RWPE1 (cell line): ENCODE measurements at regions not wholly inside any gene's neighbourhood (a gene's known extent, or its start where the extent isn't known, plus 50 kb on each side); places are given as distances from the start of the nearest gene placed in this dataset.

Experiments
- CTCF ChIA-PET: fragments of 350-600 bp; sonication (Branson Sonifier 250); formaldehyde crosslinking; extraction: SDS; loops from one replicate; lab custom pipeline; 2021; lab: Yijun Ruan, JAX
- POLR2A ChIA-PET: fragments of 400-600 bp; formaldehyde crosslinking; extraction: SDS; loops from one replicate; lab custom pipeline; 2020; ENCODE audit warnings: antibody characterized with exemption; ENCODE audit not compliant: low non-redundant PET; lab: Yijun Ruan, JAX
- DNase-seq: peaks from one replicate; pipeline ENCODE4 v3.0.0; 2012; ENCODE audit warnings: low spot score
- H3K27ac ChIP-seq: fragments of 450-650 bp; 2 replicates; pipeline ENCODE4 v1.5.1; 2017
- TF ChIP-seq, protein P1 (sequence below): fragments of 450-650 bp; conservative IDR thresholded peaks from 2 replicates; pipeline ENCODE4 v1.5.1; 2017; ENCODE audit warnings: low read depth, mild to moderate bottlenecking

DNA sequence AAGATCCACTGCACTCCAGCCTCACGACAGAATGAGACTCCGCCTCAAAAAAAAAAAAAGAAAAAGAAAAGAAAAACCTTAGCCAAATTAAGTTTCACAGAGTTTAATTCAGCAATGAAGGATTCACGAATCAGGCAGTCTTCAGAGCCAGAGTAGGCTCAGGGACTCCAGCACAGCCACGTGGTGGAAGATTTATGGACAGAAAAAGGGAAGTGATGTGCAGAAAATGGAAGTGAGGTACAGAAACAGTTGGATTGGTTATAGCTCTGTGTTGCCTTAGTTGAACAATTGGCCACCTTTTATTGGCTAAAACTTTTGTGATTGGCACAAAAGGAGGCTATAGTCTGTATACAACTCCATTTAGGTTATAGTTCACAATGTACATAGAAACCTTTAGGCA lies 256.6 kb downstream of the HS3ST3B1 start:
- no peak overlapping the region for H3K27ac ChIP-seq
- TF ChIP-seq, protein P1, sequence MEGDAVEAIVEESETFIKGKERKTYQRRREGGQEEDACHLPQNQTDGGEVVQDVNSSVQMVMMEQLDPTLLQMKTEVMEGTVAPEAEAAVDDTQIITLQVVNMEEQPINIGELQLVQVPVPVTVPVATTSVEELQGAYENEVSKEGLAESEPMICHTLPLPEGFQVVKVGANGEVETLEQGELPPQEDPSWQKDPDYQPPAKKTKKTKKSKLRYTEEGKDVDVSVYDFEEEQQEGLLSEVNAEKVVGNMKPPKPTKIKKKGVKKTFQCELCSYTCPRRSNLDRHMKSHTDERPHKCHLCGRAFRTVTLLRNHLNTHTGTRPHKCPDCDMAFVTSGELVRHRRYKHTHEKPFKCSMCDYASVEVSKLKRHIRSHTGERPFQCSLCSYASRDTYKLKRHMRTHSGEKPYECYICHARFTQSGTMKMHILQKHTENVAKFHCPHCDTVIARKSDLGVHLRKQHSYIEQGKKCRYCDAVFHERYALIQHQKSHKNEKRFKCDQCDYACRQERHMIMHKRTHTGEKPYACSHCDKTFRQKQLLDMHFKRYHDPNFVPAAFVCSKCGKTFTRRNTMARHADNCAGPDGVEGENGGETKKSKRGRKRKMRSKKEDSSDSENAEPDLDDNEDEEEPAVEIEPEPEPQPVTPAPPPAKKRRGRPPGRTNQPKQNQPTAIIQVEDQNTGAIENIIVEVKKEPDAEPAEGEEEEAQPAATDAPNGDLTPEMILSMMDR, result no peak
- no peak for DNase-seq
- CTCF ChIA-PET, result no interaction called here
- POLR2A ChIA-PET, result no interaction called here

DNA sequence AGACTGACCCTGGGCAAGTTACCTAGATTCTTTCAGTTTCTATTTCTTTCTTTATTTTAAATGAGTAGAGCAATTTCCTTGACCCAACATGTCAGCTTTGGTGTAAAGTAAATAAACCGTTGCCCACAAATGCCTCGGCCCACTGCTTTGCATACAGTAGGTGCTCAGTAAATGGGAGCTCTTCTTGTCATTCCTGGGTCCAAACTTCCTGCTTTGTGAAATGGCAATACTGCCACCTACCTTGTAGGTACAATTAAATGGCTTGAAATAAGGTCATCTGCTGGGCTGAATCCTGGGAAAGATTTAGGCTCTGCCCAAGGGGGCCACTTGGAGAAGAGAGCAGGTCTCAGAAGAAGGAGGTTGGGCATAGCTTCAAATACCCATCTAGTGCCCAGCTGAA lies 253.0 kb downstream of the HS3ST3B1 start:
- CTCF ChIA-PET, result no interaction called here
- DNase-seq, result no peak
- no peak overlapping the region for H3K27ac ChIP-seq
- TF ChIP-seq, protein P1, result no peak
- POLR2A ChIA-PET, result no interaction called here

DNA sequence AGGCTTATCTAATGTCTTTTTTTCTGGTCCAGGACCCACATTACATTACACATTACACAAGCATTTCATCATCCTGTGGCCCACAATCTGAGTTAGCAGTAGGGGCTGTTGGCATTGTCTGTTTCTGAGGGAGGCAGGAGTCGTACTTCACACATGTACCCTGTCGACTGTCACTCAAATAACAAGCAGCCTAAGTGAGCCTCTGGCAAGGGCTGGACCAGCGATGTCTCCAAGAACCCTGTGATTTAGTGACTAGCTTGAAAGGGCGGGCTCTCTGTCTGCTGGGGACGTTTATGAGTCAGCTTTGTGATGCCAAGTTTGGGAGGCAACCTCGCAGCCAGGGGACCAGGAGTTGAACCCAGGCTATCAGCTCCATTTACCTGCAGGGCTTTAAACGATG lies 251.4 kb downstream of the HS3ST3B1 start:
- no peak overlapping the region for H3K27ac ChIP-seq
- ChIA-PET POLR2A (no interaction called here), CTCF (no interaction called here)
- DNase-seq, result no peak
- TF ChIP-seq, protein P1, result no peak

DNA sequence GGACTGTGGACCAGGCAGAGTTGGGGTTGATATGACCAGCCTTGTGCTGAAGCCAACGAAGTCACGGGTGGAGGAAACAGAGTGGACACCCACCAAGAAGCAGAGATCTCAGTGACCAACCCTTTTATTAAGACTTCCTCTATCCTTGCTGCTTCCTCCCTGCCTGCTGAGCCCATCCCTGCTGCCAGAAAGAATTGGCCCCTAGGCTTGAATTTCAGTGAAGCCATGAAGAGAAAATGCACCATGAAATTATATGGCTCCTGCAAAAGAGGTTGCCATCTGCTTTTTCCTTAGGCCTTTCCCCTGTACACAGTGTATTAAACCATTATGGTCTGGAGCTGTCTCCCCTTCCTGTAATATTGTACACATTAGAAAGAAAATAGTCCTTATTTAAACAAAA lies 246.7 kb downstream of the HS3ST3B1 start:
- no peak for DNase-seq
- POLR2A ChIA-PET, result no interaction called here
- CTCF ChIA-PET, result no interaction called here
- TF ChIP-seq, protein P1, result no peak
- H3K27ac ChIP-seq, result no peak overlapping the region

DNA sequence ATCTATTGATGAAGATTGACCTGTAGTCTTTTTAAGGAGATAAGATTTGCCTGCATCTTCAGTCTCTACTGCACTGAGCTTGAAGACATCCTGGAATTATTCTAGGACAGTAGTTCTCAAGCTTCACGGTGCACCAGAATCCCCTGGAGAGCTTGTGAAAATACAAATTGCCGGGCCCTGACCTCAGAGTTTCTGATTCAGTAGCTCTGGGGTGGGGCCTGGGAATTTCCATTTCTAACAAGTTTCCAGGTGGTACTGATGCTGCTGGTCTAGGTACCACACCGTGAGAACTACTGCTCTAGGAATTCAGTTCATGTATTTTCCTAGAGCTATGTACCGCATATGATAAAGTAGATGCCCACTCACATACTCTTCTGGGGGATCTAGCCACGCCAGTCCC lies 246.1 kb downstream of the HS3ST3B1 start:
- CTCF ChIA-PET, result no interaction called here
- DNase-seq, result no peak
- no peak overlapping the region for H3K27ac ChIP-seq
- TF ChIP-seq, protein P1, result no peak
- POLR2A ChIA-PET, result no interaction called here

DNA sequence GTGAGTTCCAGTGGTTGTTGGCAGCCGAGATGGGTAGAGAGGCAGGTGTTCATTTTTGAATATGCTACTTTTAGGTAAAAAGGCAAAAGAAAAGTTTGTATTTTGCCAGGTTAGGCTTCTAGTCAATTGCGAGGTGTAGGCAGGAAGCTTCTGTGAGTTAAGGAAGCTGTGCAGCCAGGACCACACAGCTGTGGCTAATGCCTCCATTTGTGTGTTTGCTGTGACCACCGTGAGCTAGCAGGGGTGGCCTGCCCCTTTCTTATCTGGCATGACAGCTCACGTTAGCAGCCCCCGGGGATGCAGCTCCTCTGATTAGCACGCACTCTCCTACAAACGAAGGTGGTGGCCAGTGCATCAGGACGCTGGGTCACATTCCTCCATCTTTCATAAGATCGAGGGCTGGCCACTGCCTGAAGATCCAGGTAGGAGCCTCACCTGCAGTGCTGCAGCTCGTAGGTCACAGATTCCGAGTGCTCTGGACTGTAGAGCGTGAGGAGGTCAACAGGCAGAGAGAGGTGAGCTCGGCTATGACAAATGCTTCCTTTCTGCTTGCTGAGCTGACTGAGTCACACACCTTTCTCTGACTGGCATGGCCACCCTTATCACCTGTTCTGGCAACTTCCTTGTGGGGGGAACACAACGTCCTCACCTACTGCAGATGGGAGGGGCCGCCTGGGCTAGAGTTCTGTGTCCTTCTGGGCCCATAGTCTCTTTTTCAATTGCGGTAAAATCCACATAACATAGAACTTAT lies 244.4 kb downstream of the HS3ST3B1 start:
- DNase-seq, result no peak
- CTCF ChIA-PET, result interaction anchor here (0.6 to 0.8 kb wide), 4 partner anchors 28 to 987 kb away, joined by 3 to 5 read pairs (median 4); no protein-coding TSS in a partner anchor
- POLR2A ChIA-PET, result no interaction called here
- TF ChIP-seq, protein P1, result no peak
- H3K27ac ChIP-seq, result no peak overlapping the region
